GM12891 (cell line): ENCODE measurements at regions not wholly inside any gene's neighbourhood (a gene's known extent, or its start where the extent isn't known, plus 50 kb on each side); places are given as distances from the start of the nearest gene placed in this dataset.

ENCODE experiments used
- DNase-seq: peaks from one replicate; pipeline ENCODE4 v3.0.0; 2011; ENCODE audit warnings: low spot score; ENCODE audit not compliant: insufficient read length
- FAIRE-seq: peaks from 2 replicates; lab custom pipeline; 2011; peaks lifted over from hg19 to GRCh38; lab: Jason Lieb, UNC
- PAX5 ChIP-seq: IDR thresholded peaks from 2 replicates; pipeline ENCODE4 v1.6.1; 2011; ENCODE audit warnings: low read length, moderate library complexity, mild to moderate bottlenecking; ENCODE audit not compliant: insufficient read depth, severe bottlenecking
- POLR2A ChIP-seq: IDR thresholded peaks from 2 replicates; pipeline ENCODE4 v1.6.1; 2011; ENCODE audit warnings: low read depth, low read length, control low read depth
- POLR2AphosphoS5 ChIP-seq: IDR thresholded peaks from 2 replicates; pipeline ENCODE4 v1.6.1; 2011; ENCODE audit warnings: low read depth, low read length, control low read depth
- POU2F2 ChIP-seq: IDR thresholded peaks from 2 replicates; pipeline ENCODE4 v1.6.1; 2011; ENCODE audit warnings: low read depth, mild to moderate bottlenecking, control low read depth, low read length, moderate library complexity
- SPI1 ChIP-seq: IDR thresholded peaks from 2 replicates; pipeline ENCODE4 v1.6.1; 2011; ENCODE audit warnings: low read depth, low read length, control low read depth
- TAF1 ChIP-seq: IDR thresholded peaks from 2 replicates; pipeline ENCODE4 v1.6.1; 2011; ENCODE audit warnings: low read depth, low read length, control low read depth

DNA sequence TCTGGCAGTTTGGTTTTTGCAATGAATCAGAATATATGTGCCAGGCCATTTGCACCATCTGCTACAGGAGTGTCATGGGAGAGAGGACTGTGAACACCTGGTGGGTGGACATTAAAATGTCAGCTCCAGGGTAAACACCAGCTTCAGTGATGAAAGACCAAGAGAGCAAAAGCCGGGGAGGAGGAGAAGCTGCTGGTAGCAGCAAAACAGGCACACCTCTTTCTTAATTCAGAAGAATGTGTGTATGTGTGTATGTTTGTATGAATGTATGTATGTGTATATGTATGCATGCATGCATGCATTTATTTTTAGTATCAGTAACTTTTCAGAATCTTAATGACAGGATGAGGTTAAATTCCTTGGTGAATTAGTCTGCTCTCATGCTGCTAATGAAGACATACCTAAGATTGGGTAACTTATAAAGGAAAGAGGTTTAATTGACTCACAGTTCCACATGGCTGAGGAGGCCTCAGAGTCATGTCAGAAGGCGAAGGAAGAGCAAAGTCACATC is 357.4 kb upstream of the PRICKLE1 start:
- TF ChIP-seq POLR2AphosphoS5, result no peak
- TF ChIP-seq PAX5, result no peak
- FAIRE-seq, result no peak
- no peak for DNase-seq

DNA sequence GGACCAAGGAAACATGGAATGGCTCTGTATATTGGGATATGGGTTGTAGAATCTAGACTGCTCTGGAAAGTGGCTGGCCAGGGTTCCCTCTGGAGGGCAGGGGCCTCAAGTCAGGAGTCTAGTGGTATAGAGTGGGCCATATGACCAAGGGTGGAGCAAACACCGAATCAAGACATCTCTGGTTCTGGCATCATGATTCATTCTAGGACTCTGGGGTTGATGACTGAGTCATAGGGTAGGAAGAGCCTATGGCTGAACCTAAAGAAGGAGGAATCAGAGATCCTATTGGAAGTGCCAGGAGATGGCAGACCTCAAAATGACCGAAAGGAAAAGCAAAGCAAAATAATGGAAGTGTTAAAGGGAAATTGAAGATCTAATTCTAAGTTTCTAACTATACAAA is 356.4 kb upstream of the PRICKLE1 start:
- DNase-seq, result no peak
- TF ChIP-seq SPI1, result no peak
- no peak for TF ChIP-seq POLR2A
- FAIRE-seq, result no peak

DNA sequence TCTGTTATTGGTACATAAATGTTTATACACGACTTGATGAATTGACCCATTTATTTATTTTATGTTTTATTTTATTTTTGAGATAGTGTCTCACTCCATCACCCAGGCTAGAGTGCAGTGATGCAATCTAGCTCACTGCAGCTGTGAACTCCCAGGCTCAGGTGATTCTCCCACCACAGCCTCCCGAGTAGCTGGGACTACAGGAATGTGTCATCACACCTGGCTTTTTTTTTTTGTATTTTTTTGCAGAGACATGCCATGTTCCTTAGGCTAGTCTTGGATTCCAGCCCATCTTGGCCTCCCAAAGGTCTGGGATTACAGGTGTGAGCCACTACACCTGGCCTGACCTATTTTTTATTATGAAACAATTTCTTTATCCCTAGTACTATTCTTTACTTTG is 355.0 kb upstream of the PRICKLE1 start:
- TF ChIP-seq PAX5, result no peak
- TF ChIP-seq SPI1, result no peak
- TF ChIP-seq POLR2A, result no peak
- no peak for TF ChIP-seq POLR2AphosphoS5
- FAIRE-seq, result no peak
- DNase-seq, result no peak

DNA sequence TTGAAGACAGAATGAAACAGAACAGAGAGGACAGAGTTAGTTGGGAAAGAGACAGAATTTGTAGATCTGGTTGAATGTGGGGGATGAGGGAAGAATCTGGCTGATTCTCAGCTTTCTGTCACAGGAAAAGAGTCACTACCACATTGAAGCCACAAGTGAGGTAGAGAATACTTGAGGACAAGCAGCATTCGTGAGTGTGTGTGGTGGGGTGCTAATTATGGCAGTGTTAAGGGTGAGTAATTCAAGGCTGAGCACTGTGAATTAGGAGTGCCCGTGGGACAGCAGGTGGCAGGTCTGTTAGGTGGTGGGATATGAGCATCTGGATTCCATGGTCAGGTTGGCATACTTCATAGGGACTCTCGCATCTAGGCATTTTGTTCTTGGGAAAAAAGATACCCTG is 347.4 kb upstream of the PRICKLE1 start:
- FAIRE-seq (no peak), DNase-seq (no peak)
- TF ChIP-seq POLR2AphosphoS5 (no peak), POLR2A (no peak), TAF1 (no peak), PAX5 (no peak), POU2F2 (no peak), SPI1 (no peak)

DNA sequence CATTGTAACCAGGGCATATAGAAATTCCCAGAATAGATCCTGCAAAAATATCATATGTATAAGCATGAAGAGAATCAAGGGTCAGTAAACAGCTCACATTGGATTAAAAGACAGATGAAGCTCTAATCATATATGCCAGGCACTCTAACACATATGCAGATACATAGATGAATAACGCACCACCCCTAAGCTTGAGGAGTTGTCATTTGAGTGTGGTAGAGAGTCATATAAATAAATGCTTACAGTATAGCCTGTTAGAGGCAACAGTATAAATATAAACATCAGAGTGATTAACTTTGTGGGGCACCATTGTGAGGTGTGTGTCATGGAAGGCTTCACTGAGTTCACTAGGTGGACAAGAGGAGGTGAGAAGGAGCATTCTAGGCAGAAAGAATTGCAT is 346.7 kb upstream of the PRICKLE1 start:
- FAIRE-seq (no peak), DNase-seq (no peak)
- TF ChIP-seq SPI1 (no peak), TAF1 (no peak), POU2F2 (no peak), POLR2AphosphoS5 (no peak), PAX5 (no peak), POLR2A (no peak)

DNA sequence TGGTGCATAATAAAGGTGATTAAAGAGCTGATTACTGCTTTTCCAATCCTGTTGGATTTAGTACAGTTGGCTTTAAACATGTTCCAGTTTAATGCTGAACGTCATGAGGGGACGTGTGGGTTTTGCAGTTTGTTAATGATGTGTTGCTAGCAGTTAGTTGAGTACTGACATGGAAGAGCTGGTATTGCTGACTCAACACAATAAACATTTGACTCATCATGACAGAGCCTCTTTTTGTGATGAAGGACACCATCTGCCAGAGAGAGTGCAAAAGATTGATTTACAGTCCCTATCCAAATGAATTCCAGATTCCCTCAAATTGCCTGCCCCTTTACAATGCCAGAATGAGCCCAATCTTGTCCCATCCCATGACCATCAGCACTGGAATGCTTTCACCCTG is 346.2 kb upstream of the PRICKLE1 start:
- TF ChIP-seq TAF1, result no peak
- no peak for TF ChIP-seq PAX5
- no peak for TF ChIP-seq SPI1
- no peak for TF ChIP-seq POU2F2
- no peak for TF ChIP-seq POLR2A
- TF ChIP-seq POLR2AphosphoS5, result no peak
- FAIRE-seq, result no peak
- DNase-seq, result no peak

DNA sequence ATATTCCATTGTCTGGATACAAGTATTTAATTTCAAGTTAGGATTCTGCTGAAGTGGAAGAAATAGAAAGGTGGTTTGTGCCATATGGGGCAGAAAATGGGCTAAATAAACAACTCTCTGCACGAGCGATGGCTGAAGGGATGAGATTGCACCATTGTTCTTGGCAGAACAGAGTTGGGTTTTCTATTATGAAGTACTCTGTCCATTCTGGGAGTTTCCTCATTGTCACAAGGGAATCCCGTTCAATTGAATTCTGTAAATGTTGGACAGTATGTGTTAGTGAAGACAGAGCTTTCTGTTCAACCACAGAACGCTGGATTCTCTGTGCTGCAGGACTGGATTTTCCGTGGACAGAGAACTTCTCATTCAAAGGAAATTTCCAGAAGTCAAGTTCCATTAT is 345.5 kb upstream of the PRICKLE1 start:
- no peak for FAIRE-seq
- TF ChIP-seq SPI1, result no peak
- TF ChIP-seq PAX5, result no peak
- TF ChIP-seq POU2F2, result no peak
- no peak for TF ChIP-seq TAF1
- no peak for TF ChIP-seq POLR2AphosphoS5
- TF ChIP-seq POLR2A, result no peak
- no peak for DNase-seq

DNA sequence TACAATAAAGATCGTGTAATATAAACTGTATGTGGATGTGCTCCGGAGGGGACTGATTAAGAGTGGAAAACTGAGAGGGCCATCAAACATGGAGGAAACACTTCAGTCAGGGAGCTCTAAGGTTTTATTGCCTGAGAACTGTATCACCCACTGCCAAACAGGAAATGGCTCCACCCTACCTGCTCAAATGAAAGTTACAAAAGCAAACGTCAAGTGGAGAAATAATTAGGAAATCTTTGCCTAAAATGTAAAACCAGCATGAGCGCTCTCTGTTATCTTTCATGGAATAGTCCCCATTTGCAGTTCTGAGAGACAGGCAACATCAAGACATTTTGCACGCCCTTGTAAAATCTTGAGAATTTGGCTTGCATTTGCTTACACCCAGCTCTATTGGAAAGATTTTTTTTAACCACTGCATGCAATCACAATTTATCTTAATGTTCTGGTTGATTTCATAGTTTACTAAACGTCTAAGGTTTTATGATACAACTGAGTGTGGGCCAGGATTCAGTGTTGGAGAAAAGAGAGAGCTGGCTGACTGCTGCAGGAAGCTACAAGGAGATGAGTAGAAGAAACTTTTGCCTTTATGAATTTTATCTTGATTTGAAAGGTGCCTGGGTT is 344.0 kb upstream of the PRICKLE1 start:
- TF ChIP-seq TAF1 (no peak), POLR2A (no peak), POLR2AphosphoS5 (no peak), SPI1 (no peak), PAX5 (no peak), POU2F2 (no peak)
- no peak for DNase-seq
- FAIRE-seq, result no peak

DNA sequence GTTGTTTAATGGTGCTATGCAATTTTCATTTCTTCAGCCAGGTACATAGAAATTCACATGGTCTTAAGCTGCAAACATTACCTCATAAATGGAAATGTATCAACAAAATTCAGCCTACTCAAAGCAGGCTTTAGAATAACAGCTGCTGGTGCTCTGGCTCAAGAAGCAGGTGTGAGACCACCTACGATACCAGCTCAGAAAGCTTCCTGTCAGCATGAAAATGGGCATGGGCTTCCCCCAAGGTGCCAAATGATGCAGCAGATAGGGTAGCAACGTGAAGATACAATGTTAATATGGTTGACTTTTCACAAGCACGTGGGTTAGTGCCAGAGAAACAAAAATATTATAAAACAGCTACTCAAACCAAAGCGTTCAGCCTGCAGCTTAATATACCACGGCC is 343.4 kb upstream of the PRICKLE1 start:
- no peak for DNase-seq
- TF ChIP-seq SPI1 (no peak), POU2F2 (no peak), TAF1 (no peak)
- no peak for FAIRE-seq

DNA sequence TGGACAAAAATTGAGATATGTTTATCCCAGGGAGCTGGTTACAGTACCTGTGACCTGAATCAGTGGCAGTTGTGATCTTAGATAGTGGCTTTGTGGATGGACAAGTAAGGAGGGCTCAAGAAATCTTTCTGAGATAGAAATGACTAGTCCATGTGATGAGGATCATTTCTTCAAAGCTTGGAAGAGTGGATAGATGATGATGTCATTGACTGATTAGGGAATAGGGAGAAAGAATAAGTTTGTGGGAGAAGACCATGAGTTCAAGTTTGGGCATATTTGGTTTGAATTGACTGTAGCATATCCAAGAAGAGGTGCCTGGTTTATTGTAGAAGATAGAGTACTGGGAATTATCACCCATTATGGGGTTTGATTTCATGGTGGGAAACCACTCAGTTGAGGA is 336.7 kb upstream of the PRICKLE1 start:
- TF ChIP-seq TAF1 (no peak), POLR2A (no peak), SPI1 (no peak), POU2F2 (no peak), POLR2AphosphoS5 (no peak), PAX5 (no peak)
- no peak for DNase-seq
- FAIRE-seq, result no peak

DNA sequence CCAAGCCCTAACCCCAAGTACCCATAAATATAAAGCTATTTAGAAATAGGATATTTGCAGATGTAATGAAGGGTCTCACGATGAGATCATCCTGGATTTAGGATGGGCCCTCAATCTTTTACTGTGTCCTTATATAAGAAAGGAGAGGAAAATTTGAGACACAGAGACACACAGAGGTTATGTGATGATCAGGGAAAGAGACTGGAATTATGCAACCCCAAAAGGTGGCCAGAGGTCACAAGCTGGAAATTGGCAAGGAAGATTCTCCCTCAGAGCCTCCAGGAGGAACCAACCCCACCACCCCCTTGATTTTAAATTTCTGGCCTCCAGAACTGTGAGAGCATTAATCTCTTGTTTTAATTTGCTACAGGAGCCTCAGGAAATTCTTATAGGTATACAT is 334.9 kb upstream of the PRICKLE1 start:
- TF ChIP-seq POU2F2, result no peak
- TF ChIP-seq SPI1, result no peak
- TF ChIP-seq POLR2A, result no peak
- no peak for TF ChIP-seq PAX5
- no peak for TF ChIP-seq TAF1
- TF ChIP-seq POLR2AphosphoS5, result no peak
- FAIRE-seq, result no peak

More for the DNA sequence above, 334.9 kb upstream of the PRICKLE1 start:
- no peak for DNase-seq
